Mucosa of descending colon (tissue), 3 donors: ENCODE measurements at regions not wholly inside any gene's neighbourhood (a gene's known extent, or its start where the extent isn't known, plus 50 kb on each side); places are given as distances from the start of the nearest gene placed in this dataset.

ENCODE experiments used
- ATAC-seq: fragments of 200-7000 bp; cut with Tn5 transposase; one replicate; pipeline ENCODE4 v1.9.1; 2020; ENCODE audit warnings: mild to moderate bottlenecking, moderate library complexity
- DNase-seq, 3 donors: peaks; one replicate each; pipeline ENCODE4 v3.0.0-alpha.2; 2020
- H3K36me3 ChIP-seq: fragments of 200-600 bp; one replicate; pipeline ENCODE4 v1.8.0; 2021; ENCODE audit warnings: low read depth, mild to moderate bottlenecking
- H3K4me1 ChIP-seq: fragments of 200-600 bp; one replicate; pipeline ENCODE4 v1.8.0; 2021; ENCODE audit warnings: low read depth, mild to moderate bottlenecking
- H3K4me3 ChIP-seq: fragments of 200-600 bp; one replicate; pipeline ENCODE4 v1.8.0; 2021; ENCODE audit warnings: mild to moderate bottlenecking
- H3K9me3 ChIP-seq: fragments of 200-600 bp; one replicate; pipeline ENCODE4 v1.8.0; 2021; ENCODE audit warnings: mild to moderate bottlenecking
- intact Hi-C, 2 donors: fragments of 100-400 bp; cut with DNase I in 1 of 2; cut with micrococcal nuclease in 1 of 2; formaldehyde crosslinking; loops; one replicate each; pipeline versions ENCODE4 v1.11.0 to v1.11.1; 2022; cut with DNase I, micrococcal nuclease
- TF ChIP-seq, protein P1 (sequence below): fragments of 200-600 bp; IDR thresholded peaks from one replicate; pipeline ENCODE4 v1.8.0; 2022; ENCODE audit warnings: antibody characterized with exemption, mild to moderate bottlenecking
- donor health status: DM: no; HTN: no; CAD: no; lungs with moderate emphysema.
- donor health status: DM: no; HTN: no; CAD: no.
- donor health status: DM: no; HTN: yes; CAD: no.

GRCh38 chr13:59584761-59585670 is 578.7 kb downstream of the DIAPH3 start:
- Histone ChIP-seq H3K4me1 (no peaks in the 10 kb centered on the region), H3K4me3 (no peak overlapping the region), H3K36me3 (no peaks in the 10 kb centered on the region), H3K9me3 (no peaks in the 10 kb centered on the region)
- DNase-seq = no peak
- intact Hi-C loops = no loop called here
- ATAC-seq = no peak
- TF ChIP-seq, protein P1, sequence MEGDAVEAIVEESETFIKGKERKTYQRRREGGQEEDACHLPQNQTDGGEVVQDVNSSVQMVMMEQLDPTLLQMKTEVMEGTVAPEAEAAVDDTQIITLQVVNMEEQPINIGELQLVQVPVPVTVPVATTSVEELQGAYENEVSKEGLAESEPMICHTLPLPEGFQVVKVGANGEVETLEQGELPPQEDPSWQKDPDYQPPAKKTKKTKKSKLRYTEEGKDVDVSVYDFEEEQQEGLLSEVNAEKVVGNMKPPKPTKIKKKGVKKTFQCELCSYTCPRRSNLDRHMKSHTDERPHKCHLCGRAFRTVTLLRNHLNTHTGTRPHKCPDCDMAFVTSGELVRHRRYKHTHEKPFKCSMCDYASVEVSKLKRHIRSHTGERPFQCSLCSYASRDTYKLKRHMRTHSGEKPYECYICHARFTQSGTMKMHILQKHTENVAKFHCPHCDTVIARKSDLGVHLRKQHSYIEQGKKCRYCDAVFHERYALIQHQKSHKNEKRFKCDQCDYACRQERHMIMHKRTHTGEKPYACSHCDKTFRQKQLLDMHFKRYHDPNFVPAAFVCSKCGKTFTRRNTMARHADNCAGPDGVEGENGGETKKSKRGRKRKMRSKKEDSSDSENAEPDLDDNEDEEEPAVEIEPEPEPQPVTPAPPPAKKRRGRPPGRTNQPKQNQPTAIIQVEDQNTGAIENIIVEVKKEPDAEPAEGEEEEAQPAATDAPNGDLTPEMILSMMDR = no peak

- H3K9me3 ChIP-seq = no peaks in the 10 kb centered on the region
- intact Hi-C loops = no loop called here
- no peaks in the 10 kb centered on the region for H3K4me1 ChIP-seq
- no peak for ATAC-seq
- no peak for DNase-seq
- H3K36me3 ChIP-seq = no peaks in the 10 kb centered on the region
- no peak overlapping the region for H3K4me3 ChIP-seq
- TF ChIP-seq, protein P1 = no peak
Measured at GRCh38 chr13:59587030-59587429, 576.7 kb downstream of the DIAPH3 start.

- no peak for ATAC-seq
- intact Hi-C loops = no loop called here
- TF ChIP-seq, protein P1 = no peak
- no peak for DNase-seq
- Histone ChIP-seq H3K36me3 (no peaks in the 10 kb centered on the region), H3K4me3 (no peak overlapping the region), H3K9me3 (no peaks in the 10 kb centered on the region), H3K4me1 (no peaks in the 10 kb centered on the region)
Measured at GRCh38 chr13:59587971-59588716, 575.6 kb downstream of the DIAPH3 start.

- H3K4me3 ChIP-seq = no peak overlapping the region
- no peak for DNase-seq
- intact Hi-C loops = no loop called here
Measured at GRCh38 chr13:59588717-59589067, 575.0 kb downstream of the DIAPH3 start.

GRCh38 chr13:59601993-59602392 is 561.7 kb downstream of the DIAPH3 start:
- Histone ChIP-seq H3K4me1 (no peaks in the 10 kb centered on the region), H3K4me3 (no peak overlapping the region), H3K9me3 (peaks cover 8% of the 10 kb centered on the region), H3K36me3 (no peaks in the 10 kb centered on the region)
- DNase-seq = no peak
- TF ChIP-seq, protein P1 = no peak
- intact Hi-C loops = no loop called here
- no peak for ATAC-seq

More at GRCh38 chr13:59588717-59589067, 575.0 kb downstream of the DIAPH3 start:
- H3K36me3 ChIP-seq = no peaks in the 10 kb centered on the region
- TF ChIP-seq, protein P1 = no peak
- H3K4me1 ChIP-seq = no peaks in the 10 kb centered on the region
- no peak for ATAC-seq
- no peaks in the 10 kb centered on the region for H3K9me3 ChIP-seq
